ENCODE measurements at regions not wholly inside any gene's neighbourhood (a gene's known extent, or its start where the extent isn't known, plus 50 kb on each side); places are given as distances from the start of the nearest gene placed in this dataset.
"Not testable (repeated sequence)": the region's sequence is repeated elsewhere in the genome, so short reads cannot be mapped to it uniquely, and the experiment has no call there.

DNA sequence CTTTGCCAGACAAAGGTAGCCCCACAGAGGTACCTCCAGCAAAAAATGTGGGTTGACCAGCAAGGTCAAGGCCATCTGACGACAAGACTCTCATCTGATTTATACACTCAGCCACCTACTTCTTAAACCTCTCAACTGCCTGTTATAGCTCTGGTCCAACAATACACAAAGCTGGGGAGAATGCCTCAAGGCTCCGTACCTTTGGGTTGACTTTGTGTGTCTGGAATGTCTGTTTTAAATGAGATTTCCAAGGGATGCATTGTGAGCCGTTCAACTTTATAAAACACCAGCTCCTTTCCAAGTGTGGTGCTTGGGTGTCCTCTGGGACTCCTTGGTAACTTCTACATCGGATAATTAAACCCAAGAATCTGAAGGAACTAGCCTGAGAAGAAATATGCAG, 167.0 kb upstream of the RPL34 start:
- no peak for DNase-seq

DNA sequence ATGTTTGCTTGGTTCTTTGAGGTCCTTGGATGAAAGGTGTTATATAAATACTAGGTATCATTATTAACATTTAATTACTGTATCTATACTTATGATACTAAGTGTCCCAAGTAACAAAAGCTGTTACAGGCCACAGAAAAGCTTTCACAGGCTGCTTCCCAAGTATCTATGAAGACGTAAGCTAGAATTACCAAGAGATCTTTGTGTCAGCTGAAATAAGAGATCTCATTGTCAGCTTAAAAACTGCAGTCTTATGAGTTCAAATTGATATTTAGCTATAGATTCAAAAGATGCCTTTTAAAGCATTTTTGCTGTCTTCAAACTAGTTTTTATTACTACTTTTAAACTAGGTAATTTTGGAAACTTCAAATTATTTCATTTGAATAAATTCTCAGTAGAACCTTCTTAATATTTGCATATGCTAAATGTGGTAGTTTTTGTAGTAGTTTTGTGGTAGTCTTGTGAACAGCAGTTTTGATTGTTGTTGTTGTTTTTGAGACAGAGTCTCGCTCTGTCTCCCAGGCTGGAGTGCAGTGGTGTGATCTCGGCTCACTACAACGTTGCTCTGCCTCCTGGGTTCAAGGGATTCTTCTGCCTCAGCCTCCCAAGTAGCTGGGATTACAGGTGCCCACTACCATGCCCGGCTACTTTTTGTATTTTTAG, 170.0 kb upstream of the RPL34 start:
- DNase-seq, result no peak

DNA sequence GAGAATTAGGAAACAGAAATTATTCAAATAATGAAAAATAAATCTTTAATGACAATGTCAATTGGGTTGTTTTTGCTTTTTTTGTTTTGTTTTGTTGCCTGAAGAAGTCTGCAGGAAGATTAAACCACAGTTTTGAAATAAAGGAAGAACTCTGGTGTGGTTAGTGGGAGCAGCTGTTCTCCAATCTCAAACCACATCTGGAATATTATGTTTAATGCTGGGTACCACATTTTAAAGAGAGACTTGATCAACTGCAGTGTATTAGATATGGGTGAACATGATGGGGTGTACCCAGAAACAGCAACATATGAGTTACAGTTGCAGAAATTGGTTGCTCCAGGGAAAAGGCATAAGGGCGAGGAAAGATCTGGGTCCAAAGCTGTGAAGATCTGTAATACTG, 171.2 kb upstream of the RPL34 start:
- no peak for DNase-seq

DNA sequence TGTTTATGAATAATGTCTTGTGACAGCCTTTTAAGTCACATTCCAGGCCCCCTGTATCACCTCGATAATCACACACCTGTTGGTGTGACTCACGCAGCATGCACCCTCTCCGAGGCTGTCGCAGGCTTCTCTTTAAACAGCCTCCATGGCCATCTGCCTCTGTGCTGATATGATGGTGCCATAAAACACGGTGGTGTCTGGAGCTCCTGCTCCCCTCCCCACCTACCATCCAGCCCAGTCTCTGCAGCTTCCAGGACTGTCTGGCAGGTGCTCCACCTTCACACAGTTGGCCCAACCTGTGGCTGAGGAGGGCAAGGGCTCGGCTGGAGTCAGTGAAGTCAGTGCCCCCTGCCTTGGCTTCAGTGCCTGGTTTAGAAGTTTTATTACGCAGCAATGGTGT, 173.8 kb upstream of the RPL34 start:
- no peak for DNase-seq

DNA sequence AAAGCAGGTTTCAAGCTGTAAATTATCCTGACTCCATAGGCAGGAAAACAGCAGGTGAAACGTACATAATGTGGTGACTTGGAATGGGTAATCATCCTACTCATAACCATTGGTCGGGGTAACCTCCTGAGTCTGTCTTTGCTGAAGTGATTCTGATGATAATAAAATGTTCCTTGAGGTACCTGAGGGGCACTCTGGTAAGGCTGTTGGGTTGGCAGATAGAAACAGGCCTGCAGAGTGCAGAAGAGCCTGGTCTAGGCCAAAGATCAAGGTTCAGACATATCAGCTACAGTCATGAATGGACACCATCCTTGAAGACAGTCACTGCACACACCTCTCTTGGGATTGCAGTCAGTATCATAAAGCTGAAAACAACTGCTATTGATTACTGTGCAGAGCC, 174.7 kb upstream of the RPL34 start:
- DNase-seq, result no peak

DNA sequence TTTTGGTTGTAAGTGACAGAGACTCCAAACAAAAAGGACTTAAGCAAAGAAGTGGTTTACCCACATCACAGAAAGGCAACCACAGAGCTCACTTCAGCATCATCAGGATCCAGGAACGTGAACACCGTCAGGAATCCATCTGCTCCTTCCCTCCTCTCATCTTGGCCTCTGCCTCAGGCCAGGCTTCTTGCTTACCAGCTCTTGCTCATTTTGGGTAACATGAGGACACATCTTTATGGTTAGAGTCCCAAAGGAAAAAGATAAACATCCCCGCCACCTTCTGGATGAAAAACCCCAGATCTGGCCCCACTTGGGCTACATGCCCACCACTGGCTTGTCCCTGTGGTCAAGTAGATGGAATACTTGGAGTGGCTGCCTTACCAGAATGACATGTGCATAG, 176.8 kb upstream of the RPL34 start:
- DNase-seq, result no peak

DNA sequence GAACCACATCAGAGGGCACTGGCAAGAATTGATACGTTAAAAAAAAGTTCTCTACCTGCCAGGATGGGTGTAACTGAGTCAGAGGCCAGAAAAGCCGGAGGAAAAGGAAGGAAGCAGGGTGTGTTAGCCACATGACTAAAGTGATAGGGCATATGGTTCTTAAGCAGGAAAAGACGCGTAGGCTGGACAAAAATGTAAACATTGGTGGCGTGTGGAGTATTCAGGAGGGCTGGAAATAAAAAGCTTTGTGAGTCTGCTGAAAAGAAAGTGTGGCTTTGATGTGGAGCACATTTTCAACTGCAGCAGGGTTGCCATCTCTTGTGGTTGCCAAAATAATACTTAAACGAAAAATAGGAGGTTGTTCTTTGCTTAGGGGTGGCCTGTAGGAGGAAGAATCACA, 186.5 kb upstream of the RPL34 start:
- DNase-seq, result peak; percentile 4

DNA sequence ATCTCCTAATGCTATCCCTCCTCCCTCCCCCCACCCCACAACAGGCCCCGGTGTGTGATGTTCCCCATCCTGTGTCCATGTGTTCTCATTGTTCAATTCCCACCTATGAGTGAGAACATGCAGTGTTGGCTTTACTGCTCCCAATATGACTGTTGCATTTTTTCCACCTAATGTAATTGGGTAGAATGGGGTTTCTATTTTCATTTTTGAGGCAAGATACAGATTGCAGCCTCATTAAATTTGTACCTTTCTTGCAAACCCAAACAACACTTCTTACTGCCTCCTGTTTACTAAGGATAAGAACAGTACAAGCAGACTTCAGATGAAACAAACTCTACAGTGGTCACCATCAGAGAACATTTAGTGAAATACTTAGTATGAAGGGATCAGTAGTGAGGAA, 187.0 kb upstream of the RPL34 start:
- not testable (repeated sequence) for DNase-seq

DNA sequence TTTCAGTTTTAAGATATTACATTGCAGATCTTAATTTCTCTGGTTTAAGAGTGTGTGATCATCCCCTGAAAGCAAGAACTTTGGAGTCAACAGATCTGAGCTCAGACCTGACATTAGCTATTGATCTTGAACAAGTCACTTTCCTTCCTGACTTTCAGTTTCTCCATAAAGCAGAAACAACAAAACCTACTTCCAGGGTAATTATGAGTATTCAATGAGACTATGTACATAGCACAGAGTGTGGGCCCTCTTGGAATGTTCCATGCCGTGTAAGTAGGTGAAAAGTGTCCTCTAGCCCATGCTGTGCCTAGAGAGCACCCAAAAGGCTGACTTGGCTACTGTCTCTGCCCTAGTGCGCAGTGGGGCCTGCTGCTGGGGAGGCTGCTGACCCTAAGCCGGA, 188.0 kb upstream of the RPL34 start:
- DNase-seq, result no peak

DNA sequence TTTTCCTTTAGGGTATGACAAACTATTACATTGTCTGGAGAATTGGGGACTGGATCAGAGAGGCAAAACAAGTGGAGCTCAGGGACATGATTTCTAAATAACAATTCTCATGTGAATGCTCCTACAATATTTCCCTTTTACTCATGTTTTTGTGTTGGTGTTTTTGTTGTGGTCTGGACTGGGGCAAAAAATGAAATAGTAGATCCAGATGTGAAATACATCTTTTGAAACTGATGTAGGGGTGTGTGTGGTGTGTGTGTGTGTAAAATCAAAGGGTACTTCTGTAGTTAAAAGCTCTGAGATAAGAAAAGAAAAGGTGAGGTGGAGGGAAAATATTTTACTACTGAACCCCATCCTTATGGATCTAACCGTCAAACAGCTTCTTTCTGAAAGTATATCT, 188.4 kb upstream of the RPL34 start:
- no peak for DNase-seq

DNA sequence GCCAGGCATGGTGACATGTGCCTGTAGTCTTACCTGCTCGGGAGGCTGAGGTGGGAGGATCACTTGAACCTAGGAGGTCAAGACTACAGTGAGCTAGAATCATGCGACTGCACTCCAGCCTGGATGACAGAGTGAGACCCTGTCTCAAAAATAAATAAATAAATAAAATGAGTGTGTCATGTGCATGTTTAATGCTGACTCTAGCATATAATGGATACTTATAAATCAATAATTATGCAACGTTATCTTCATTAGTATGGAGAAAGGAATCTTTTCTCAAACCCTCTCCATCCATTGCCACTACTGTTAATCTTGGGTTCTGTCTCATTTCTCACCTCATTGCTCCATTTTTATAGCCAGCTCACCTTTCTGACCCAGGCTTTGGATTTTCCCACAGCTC, 189.5 kb upstream of the RPL34 start:
- DNase-seq, result no peak

DNA sequence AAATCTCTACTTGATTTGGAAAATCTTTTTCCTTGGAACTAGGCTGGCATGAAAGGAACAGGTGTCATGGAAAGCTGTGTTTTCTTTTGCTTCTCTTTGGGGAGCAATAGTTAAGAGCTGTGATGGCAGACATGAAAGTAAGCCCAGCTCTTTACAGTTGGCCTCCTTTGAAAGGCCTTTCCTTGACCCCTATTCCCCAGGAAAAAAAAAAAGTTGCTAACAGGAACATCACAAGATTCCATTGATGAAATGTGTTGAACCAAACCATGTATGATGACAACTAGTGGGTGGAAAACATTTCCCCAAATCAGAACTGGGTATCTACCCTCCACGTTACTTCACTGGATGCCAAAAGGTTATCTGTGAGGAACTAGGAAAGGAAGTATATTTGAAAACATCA, 190.7 kb upstream of the RPL34 start:
- no peak for DNase-seq

DNA sequence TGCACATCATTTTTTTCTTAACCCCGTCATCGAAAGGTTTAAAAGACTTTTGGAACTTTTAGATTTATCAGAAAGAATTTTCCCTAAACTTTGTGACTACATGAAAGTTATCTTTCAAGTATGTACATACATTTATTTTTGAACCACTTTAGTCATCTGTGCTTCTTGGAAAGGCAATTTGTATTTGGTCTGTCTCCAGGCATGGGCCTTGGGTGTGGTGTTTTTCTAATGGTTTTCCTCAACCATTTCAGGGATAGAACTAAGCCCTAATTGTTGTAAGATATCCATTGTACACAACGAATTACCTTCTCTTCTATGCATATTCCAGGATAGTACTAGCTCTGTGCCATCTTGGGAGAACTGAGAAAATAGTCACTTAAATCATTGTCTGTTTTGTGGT, 191.5 kb upstream of the RPL34 start:
- DNase-seq, result no peak

DNA sequence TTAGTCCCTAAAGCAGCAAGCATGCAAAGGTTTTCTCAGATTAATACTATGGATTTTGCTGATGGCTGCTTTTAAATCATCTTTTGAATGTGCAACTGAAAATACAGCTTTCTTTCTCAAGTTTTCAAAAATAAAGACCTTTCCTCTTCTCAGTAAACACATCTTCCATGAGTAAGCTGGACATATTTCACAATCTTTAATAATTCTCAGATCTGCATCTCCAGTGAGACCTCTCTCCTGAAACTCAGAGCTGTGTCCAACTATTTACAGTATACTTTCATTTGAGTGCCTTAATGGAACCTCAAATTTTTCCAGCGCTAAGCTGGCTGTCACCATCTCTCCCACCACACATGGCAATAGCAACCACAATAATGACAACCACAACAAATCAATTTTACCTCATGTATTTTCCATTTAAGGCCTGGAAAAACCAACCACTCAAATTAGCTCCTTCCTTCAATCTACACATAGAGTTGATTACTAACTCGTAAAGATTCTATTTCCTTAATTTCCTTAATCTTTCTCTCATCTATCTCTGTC, 192.4 kb upstream of the RPL34 start:
- DNase-seq, result no peak

DNA sequence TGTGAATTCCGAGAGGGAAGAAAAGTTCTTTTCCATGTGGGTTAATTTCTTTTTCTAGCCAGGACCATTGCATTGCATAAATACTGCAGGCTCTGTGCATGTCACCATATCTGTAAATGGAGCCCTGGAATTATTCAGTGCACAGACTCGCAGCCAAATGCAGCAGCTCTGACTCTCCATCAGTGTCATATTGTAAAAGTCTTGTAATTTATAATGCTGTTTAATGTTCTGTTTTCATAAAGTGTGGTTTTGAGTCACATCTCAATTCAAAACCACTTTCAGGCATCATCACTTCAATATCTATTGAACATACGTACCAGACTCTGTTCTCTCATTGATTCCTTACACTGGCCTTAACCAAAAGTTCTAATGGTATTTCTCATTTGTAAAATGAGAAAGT, 193.9 kb upstream of the RPL34 start:
- DNase-seq, result no peak

DNA sequence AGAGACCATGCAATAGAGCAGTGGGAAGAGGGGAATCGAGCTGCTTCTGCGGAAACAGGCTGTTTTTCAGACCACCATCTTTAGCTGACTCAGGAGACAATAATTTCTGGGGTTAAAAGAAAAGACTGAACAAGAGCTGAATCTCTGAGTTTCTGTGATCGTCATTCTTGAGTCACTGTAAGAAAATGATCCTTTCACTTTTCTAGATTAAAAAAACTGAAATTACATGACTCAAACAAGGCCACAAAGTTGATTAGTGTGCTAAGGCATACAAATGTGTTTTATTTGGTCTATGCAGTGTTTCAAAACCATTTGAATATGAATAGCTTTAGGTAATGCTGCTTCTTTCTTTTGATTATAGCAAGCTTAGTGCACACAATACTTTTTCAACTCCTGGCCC, 194.4 kb upstream of the RPL34 start:
- DNase-seq, result no peak

DNA sequence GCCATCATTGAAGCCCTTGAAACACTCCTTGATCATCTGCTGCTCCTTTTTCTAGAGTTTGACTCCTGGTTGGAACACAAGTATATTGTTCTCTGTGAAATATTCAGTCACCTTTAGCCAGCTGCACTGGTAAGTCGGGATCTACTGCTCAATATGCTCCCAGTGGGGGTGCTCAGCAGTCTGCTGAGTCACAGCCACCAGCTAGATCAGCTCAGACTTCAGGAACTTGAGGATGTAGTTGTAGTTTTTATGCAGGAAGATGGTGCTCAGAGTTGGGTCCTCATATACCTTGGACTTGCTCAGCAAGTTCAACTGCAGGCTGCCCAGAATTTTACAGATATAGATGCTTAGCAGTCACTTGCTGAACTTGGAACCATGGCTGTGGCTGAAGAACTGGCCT, 202.5 kb upstream of the RPL34 start:
- DNase-seq, result no peak

DNA sequence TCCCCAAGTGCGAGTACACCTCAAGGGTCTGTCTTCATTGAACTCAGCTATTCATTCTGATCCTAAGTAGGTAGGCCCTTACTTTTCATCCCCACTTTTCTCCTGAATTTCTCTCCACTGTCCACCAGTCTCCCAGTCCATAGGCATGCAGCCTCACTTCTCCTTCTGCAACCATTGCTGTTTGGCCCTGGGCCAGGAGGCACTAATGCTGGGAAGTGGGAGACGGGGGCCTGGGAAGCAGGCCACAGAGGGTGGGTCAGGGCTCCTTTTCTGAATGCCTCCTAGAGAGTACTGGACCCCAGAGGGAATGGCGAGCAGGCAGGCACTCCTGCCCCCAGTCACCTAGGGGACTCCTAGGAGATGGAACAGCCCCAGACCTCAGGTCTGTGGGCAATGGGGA, 203.5 kb upstream of the RPL34 start:
- DNase-seq, result no peak

DNA sequence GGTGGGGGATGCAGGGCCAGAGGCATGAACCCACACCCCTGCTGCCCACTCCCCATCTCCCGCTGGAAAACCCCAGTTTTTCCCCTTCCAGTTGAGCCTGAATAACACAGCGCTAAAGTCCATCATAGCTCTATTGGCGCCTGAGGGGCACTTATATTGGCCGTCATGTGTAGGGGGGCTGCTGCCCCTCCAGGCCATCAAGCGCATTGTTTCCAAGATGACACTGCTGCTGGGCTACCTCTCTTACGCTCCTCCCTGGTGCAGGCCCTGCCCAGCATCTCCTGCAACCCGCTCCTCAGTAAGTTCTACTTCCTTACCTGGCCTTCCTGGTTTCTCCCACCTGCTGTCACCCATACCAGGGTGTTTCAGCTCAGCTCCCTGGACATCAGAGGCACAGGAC, 205.0 kb upstream of the RPL34 start:
- no peak for DNase-seq

DNA sequence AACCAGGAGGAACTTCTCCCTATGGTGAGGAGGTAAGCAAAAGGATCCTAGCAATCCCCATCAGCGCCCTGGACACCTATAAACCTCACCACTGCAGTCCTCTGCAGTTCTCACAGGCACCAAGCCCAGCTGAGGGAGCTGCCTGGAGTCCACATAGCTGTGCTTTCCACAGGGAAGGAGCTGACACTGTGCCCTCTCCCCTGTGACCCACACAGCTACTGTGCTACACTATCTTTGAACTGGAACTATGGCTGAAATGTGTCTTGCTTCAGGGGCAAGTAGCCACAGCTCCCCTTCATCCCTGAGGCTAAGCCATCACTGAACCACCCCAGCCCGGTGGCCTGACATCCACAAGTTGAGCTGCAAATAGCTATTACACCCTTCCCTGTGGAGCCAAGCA, 208.5 kb upstream of the RPL34 start:
- DNase-seq, result no peak

DNA sequence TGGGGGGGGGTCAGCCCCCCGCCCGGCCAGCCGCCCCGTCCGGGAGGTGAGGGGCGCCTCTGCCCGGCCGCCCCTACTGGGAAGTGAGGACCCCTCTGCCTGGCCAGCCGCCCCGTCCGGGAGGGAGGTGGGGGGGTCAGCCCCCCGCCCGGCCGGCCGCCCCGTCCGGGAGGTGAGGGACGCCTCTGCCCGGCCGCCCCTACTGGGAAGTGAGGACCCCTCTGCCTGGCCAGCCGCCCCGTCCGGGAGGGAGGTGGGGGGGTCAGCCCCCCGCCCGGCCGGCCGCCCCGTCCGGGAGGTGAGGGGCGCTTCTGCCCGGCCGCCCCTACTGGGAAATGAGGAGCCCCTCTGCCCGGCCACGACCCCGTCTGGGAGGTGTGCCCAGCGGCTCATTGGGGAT, 210.7 kb upstream of the RPL34 start:
- not testable (repeated sequence) for DNase-seq

DNA sequence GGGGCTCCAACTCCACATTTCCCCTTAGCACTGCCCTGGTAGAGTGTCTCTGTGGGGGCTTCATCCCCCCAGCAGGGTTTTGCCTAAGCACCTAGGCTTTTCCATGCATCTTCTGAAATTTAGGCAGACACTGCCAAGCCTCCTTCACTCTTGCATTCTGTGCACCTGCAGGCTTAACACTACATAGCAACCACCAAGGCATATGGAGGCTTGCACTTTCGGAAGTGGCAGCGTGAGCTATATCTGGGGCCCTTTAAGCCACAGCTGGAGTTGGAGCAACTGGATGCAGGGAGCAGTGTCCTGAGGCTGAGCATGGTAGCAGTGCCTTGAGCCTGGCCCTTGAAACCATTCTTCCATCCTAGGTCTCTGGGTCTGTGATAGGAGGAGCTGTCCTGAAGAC, 214.8 kb upstream of the RPL34 start:
- no peak for DNase-seq

DNA sequence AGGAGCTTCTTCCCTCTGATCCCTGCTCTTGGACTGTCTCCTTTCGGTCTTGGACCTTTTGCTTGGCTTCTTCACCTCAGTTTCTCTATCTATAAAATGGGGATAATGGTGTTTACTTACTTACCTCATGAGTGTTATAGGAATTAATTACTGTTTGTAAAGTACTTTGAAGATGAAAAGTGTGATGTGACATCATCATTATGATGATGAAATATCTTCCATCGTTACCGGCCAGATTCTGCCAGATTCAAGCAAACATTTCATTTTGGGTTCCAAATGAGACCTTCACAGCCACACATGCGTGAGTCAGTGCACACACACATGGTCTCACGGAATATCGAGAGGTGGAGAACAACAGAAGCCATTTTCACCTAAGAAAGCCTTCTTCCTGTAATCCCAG, 220.1 kb upstream of the RPL34 start:
- no peak for DNase-seq

DNA sequence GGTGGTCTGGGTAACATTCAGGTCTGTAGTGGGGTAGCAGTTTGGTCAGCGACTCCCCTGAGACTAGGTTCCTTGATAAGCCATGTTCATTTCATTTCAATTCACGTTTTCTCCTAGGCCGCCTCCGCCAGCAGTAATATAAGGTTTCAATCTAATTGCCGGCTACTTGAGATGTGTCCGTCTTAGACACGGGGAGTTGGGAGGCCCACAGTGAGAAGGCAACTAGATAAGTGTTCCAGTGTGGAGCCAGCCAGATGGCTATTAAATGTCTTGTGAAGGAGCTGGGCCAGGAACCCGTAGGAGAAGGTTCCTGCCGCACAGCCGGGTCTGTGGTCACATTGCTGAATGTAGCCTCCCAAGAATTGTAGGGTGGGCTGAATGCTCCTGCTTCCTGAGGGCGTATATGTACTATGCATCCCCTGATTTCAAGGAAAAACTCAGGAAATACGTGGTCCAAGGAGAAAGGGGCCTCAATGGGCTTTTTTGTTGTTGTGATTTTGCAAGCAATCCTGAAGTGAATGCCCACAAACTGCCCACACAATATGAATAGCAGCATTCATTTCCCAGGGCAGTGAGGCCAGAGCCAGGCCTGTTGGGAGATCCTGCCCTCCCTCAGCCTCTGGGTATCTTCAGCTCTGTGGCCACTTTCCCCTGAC, 220.6 kb upstream of the RPL34 start:
- DNase-seq, result no peak

DNA sequence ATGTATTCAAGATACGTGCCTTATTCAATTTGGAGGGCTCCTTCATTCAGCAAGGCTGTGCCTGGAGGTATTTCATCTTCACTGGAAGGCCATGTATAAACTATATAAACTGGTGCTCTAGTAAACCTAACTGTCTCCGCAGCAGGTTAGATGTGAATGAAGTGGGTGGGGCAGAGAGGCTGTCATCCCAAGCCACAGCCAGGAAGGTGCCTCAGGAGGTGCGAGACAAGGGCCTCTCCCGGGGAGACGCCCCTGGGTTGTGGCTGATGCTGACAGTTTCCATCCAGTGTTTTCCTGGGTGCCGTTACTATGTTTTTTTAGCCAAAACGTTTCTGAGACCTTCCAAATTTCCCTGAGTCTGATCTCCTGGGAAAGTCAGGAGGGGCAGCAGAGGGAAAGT, 221.5 kb upstream of the RPL34 start:
- DNase-seq, result no peak
